GM19467 (cell line): ENCODE measurements at regions not wholly inside any gene's neighbourhood (a gene's known extent, or its start where the extent isn't known, plus 50 kb on each side); places are given as distances from the start of the nearest gene placed in this dataset.
"Not testable (repeated sequence)": the region's sequence is repeated elsewhere in the genome, so short reads cannot be mapped to it uniquely, and the experiment has no call there.

Experiments
- ATAC-seq: cut with Tn5 transposase; IDR thresholded peaks from one replicate; pipeline ENCODE4 v1.9.1; 2021; ENCODE audit warnings: mild to moderate bottlenecking, moderate library complexity; ENCODE audit not compliant: unreplicated experiment

DNA sequence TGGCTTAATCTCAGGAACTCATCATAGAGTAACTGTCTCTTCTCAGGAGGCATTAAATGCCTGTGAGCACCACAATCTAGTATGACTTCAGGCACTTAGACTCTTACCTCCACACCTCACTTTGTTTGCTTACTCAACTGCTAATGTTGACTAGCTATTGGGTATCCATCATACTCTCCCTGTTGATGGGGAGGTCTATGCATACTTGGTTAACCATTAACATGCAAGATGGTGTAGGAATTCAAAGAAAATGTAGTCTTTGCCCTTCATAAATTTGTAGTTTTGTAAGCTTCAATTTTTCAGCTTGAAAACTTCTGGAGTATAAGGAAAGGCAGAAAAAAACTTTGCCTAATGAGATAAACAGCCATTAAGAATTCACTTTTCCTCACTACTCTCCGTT lies 501.0 kb upstream of the MARCKS start:
- ATAC-seq: no peak

DNA sequence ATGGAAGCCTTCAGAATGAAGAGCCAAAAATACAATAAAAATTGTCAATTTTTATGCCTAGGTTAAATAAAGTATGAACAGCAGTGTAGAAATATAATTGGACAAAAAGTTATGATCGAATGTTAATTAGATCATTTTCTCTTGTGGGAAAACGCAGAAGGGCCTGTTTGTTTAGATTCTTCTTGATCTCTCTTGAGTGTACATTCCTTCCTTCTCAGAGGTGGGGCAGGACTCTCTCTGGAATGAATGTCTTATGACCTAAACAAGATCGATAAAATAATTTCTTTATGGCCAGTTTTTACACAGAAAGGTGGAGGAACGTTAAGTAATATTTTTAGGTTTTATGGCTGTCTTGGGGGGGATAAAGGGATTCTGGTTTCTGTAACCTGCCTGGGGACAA lies 500.1 kb upstream of the MARCKS start:
- ATAC-seq: no peak

GRCh38 chr6:113358063-113358583 lies 499.0 kb upstream of the MARCKS start:
- ATAC-seq: no peak

- ATAC-seq: no peak
Measured at GRCh38 chr6:113359155-113360140, 497.7 kb upstream of the MARCKS start.

- ATAC-seq: no peak
Measured at GRCh38 chr6:113361014-113361645, 496.0 kb upstream of the MARCKS start.

DNA sequence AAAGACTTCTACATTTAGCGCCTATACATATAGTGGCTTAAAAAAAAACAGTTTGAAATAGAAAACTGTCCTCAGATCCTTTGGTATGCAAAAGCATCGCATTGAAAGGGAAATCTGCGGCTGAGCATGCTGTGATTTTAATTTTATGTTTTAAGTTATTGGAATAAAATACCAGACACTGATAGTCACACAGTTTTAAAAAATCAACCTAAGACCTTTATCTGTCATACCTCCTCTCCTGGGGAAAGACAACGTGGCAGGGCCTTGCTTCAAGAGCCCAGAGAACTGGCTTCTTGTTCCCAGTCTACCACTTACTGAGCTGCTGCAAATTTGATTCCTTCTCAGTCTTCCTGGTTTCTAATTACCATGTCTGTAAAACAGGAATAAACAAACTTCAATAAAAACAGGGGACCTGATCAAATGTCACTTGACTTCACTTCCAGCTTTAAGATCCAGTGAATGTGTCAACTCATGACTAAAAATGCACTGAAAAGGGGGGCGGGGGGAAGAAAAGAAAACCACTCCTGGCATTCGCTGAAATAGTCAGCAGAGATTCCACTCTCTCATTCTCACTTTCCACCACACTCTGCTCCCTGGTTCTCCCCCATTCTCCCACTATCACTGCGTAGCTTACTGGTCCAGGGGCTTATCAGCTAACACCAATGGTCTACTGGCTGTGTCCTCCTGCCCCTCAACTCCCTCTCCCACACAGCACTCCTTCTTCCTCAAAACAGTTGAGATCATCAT lies 494.7 kb upstream of the MARCKS start:
- no peak for ATAC-seq

GRCh38 chr6:113363048-113363798 lies 493.9 kb upstream of the MARCKS start:
- ATAC-seq: no peak

- no peak for ATAC-seq
Measured at GRCh38 chr6:113363866-113364265, 493.3 kb upstream of the MARCKS start.

- no peak for ATAC-seq
Measured at GRCh38 chr6:113364766-113365165, 492.4 kb upstream of the MARCKS start.

GRCh38 chr6:113365191-113365590 lies 492.0 kb upstream of the MARCKS start:
- ATAC-seq: no peak

- no peak for ATAC-seq
Measured at GRCh38 chr6:113366505-113366904, 490.6 kb upstream of the MARCKS start.

DNA sequence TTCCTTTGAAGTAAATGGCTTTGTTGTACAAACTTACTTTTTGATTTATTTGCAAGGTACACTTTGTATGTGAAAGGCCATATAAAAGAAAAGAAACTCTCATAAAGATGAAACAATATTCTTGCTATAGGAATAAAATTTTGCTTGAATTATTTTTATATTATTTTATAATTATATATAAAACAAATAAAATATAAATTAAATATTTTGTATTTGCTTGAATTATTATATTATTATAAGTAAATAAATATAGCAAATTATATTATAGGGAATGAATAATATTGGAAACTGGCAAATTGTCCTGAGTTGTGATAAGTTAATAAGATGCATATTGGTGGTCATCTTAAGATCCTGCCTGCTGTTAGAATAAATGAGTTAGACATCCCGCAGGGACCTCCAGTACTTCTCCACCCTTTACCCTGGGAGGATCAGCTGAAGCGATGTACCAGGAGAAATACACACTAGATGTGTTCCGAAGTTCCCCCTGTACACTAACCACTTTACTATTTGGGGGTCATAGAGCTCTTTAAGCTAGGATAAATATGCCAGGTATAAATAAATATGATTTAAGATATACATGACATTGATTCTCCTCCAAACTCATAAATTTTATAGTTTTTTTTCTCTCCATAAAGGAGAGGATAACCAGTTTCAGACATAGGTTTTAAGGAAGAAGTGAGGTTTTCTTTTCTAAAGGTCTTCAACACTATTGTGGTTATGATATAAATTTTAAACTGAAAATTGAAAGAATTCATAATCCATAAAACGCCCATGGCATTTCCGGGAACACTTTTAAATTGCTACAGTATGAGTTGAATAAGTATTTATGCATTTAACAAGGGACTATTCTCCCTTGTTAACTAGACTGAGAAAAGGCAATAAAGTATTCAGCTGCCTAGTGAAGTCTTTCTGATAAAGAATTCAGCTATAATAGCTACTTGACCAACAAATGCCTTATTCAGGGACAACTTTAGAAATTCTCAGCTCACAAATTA lies 486.3 kb upstream of the MARCKS start:
- no peak for ATAC-seq

GRCh38 chr6:113375466-113375865 lies 481.7 kb upstream of the MARCKS start:
- ATAC-seq: not testable (repeated sequence)

DNA sequence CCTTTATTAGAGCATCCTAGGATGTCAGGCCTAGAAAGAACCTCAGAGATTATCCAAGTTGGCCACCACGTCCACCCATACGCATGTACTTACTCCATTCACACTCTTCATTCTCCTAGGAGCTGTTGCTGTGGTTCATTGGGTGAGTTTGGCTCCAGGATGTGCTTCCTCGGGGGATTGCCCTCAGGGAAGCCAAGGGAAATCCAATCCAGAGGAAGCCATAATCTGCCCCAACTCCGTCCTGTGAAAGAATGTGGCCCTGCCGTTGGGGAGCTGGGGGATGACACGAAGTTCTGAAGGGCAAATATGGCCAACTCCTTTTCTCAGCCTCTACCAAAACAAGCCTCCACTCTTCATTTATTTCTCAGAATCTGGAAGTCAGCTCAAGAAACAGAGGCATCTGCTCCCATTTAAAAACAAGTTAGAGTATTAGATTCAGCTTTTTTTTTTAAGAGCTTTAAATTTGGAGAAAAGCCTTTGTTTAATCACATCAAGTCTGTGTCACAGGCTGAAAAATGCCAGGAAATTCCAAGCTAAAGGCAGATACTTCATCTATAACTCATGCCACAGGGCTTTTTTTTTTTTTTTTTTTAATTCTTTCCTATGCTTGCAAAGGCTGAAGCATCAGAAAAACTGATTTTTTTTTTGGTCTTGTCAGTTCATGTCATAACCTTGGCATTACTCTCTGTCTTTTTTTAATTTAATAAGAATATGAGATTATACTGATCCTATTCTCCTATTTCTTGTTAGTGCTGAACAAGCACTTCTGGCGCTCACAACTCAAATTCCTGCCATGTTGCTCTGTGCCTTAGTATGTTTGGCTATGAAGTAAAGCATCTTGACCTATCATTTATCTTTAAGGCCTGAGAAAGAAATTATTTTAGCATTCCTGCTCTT lies 480.9 kb upstream of the MARCKS start:
- no peak for ATAC-seq

GRCh38 chr6:113376847-113377165 lies 480.3 kb upstream of the MARCKS start:
- no peak for ATAC-seq

DNA sequence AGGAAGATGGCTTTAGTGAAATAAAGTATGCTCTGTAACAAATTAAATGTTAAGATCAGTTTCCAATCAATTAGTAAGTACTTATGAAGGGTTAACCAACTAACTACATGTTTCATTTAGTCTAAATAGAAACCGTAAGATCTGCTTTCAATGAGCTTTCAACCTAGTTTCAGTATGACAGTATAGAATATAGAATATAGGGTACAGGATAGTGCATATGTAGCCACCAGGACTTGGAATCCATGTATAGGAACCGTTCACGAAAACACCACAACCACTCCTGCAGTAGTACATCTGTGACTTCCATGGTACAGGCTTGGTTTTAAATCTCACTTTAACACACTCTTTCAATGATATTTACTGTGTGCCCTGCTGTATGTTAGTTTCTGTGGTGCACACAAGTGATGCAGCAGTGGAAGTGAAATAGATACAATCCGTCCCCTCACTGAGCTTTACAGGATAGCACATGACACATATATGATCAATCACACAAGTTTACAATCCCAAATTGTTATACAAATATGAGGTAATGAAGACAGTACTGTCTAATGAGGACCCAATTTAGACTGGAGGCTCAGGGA lies 479.7 kb upstream of the MARCKS start:
- peak; percentile 54 for ATAC-seq

GRCh38 chr6:113380591-113380990 lies 476.6 kb upstream of the MARCKS start:
- ATAC-seq: no peak

DNA sequence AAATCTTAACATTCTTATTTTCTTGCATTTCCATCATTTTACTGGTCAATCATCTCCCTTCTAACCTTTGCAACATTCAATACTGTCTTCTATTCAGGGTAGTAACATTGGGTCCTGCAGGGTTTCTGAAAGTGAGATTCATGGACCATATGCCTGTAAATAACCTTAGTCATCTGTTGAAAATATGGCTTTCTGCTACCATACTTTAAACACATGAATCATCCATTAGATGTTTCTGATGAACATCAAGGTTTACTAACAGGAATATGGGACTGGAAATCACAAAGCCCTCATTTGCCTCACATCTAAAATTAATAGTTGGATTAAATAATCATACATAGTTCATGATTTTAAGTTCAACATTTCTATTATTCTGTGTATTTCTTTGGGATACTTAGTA lies 475.9 kb upstream of the MARCKS start:
- no peak for ATAC-seq
